ENCODE measurements at regions not wholly inside any gene's neighbourhood (a gene's known extent, or its start where the extent isn't known, plus 50 kb on each side); places are given as distances from the start of the nearest gene placed in this dataset.
"Not testable (repeated sequence)": the region's sequence is repeated elsewhere in the genome, so short reads cannot be mapped to it uniquely, and the experiment has no call there.

- DNase-seq: no peak
Measured at GRCh38 chr3:187855131-187855530, 109.9 kb upstream of the BCL6 start.

- no peak for DNase-seq
Measured at GRCh38 chr3:187856555-187856954, 111.3 kb upstream of the BCL6 start.

GRCh38 chr3:187858041-187858440 lies 112.8 kb upstream of the BCL6 start:
- DNase-seq: no peak

GRCh38 chr3:187858711-187859110 lies 113.4 kb upstream of the BCL6 start:
- no peak for DNase-seq

GRCh38 chr3:187862701-187863277 lies 117.5 kb upstream of the BCL6 start:
- not testable (repeated sequence) for DNase-seq

GRCh38 chr3:187870360-187871203 lies 125.3 kb upstream of the BCL6 start:
- DNase-seq: no peak

GRCh38 chr3:187871204-187871591 lies 125.9 kb upstream of the BCL6 start:
- DNase-seq: no peak

- DNase-seq: no peak
Measured at GRCh38 chr3:187871848-187872247, 126.6 kb upstream of the BCL6 start.

GRCh38 chr3:187873843-187874242 lies 128.6 kb upstream of the BCL6 start:
- no peak for DNase-seq

GRCh38 chr3:187875863-187876262 lies 130.6 kb upstream of the BCL6 start:
- DNase-seq: no peak

GRCh38 chr3:187878772-187879518 lies 133.7 kb upstream of the BCL6 start:
- no peak for DNase-seq

GRCh38 chr3:187880441-187880840 lies 135.2 kb upstream of the BCL6 start:
- DNase-seq: no peak

GRCh38 chr3:187880851-187881250 lies 135.6 kb upstream of the BCL6 start:
- no peak for DNase-seq

- no peak for DNase-seq
Measured at GRCh38 chr3:187888701-187889100, 143.4 kb upstream of the BCL6 start.

GRCh38 chr3:187889106-187889505 lies 143.8 kb upstream of the BCL6 start:
- DNase-seq: no peak

GRCh38 chr3:187889601-187890404 lies 144.5 kb upstream of the BCL6 start:
- no peak for DNase-seq

- not testable (repeated sequence) for DNase-seq
Measured at GRCh38 chr3:187890405-187890752, 145.1 kb upstream of the BCL6 start.

GRCh38 chr3:187896646-187897045 lies 151.4 kb upstream of the BCL6 start:
- DNase-seq: no peak

GRCh38 chr3:187899246-187899645 lies 154.0 kb upstream of the BCL6 start:
- DNase-seq: no peak

- no peak for DNase-seq
Measured at GRCh38 chr3:187900993-187901755, 155.9 kb upstream of the BCL6 start.

- no peak for DNase-seq
Measured at GRCh38 chr3:187902041-187902471, 156.8 kb upstream of the BCL6 start.

GRCh38 chr3:187902936-187903335 lies 157.7 kb upstream of the BCL6 start:
- DNase-seq: no peak

Measured in retina (tissue), 1 donor.